ENCODE measurements at regions not wholly inside any gene's neighbourhood (a gene's known extent, or its start where the extent isn't known, plus 50 kb on each side); places are given as distances from the start of the nearest gene placed in this dataset.

DNA sequence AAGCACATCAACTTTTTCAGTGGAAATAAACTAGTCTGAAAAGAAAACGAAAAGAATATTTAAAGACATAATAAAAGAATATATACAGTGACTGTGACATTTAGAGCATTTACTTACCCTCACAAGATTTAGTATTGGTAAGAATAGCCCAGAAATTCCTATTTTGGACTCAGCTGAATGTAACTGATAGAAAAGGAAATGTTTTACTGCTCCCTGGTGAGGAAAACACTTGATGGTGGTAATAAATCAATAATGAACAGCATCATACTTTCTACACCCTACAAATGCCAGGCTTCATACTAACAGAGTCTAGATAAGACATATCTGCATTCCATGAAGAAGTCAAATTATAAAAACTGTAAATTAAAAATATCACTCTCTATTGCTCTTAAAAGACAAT is 753.5 kb upstream of the PCDH10 start:
- TF ChIP-seq, protein P1, sequence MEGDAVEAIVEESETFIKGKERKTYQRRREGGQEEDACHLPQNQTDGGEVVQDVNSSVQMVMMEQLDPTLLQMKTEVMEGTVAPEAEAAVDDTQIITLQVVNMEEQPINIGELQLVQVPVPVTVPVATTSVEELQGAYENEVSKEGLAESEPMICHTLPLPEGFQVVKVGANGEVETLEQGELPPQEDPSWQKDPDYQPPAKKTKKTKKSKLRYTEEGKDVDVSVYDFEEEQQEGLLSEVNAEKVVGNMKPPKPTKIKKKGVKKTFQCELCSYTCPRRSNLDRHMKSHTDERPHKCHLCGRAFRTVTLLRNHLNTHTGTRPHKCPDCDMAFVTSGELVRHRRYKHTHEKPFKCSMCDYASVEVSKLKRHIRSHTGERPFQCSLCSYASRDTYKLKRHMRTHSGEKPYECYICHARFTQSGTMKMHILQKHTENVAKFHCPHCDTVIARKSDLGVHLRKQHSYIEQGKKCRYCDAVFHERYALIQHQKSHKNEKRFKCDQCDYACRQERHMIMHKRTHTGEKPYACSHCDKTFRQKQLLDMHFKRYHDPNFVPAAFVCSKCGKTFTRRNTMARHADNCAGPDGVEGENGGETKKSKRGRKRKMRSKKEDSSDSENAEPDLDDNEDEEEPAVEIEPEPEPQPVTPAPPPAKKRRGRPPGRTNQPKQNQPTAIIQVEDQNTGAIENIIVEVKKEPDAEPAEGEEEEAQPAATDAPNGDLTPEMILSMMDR (IDR thresholded peaks at IDR 0.05; ENCODE audit: low read depth, low read length) = no peak

DNA sequence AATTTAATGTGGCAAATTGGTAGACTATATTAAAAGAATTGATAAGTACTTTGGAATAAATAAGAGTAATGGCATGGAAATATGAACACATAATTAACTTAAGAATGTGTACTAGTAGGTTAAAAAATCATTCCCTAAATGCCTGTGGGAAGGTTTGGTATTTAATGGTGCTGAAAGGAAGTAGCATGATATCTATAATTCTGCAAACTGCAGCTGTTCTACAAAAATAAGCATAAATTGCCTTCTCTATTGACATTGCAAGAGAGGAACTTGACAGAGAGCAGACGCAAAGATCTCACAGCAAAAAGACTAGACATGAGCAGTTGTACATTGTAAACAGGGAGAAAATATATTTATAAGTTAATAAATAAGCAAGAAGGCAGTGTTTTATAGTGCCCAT is 752.5 kb upstream of the PCDH10 start:
- ChIA-PET CTCF (no interaction called here), POLR2A (no interaction called here)
- Histone ChIP-seq H3K27ac (ENCODE audit: low read depth, low read length) (no peak overlapping the region), H3K27me3 (ENCODE audit: control insufficient read depth, insufficient read depth, low read length) (no peaks in the 10 kb centered on the region), H3K9me3 (ENCODE audit: control insufficient read depth, insufficient read depth, low read length) (no peaks in the 10 kb centered on the region), H3K4me3 (ENCODE audit: low read depth, low read length) (no peak overlapping the region)
- no peak for DNase-seq (ENCODE audit: low read depth, low spot score)
- TF ChIP-seq, protein P1 (IDR thresholded peaks at IDR 0.05; ENCODE audit: low read depth, low read length) = no peak

More for the DNA sequence above, 753.5 kb upstream of the PCDH10 start:
- no peak for DNase-seq (ENCODE audit: low read depth, low spot score)
- POLR2A ChIA-PET = no interaction called here
- CTCF ChIA-PET = no interaction called here
- Histone ChIP-seq H3K27ac (ENCODE audit: low read depth, low read length) (no peak overlapping the region), H3K4me3 (ENCODE audit: low read depth, low read length) (no peak overlapping the region), H3K9me3 (ENCODE audit: control insufficient read depth, insufficient read depth, low read length) (no peaks in the 10 kb centered on the region), H3K27me3 (ENCODE audit: control insufficient read depth, insufficient read depth, low read length) (no peaks in the 10 kb centered on the region)

DNA sequence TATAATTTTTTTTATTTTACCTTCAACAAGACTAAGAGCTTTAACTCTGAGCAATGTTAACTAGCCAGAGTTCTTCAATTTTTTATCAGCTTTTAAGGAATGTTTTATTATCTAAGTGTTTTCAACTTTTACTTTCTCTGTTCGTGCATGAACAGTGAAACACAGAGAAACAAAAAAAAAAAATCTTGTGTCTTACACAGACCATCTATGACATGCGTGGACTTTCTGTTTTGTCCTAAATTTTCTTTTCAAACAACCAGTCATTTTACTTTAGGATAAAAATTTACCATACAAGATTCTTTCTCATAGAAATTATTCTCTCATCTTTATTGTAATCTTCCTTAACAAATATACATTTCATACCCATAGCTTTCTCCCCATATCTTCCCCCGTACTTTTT is 731.9 kb upstream of the PCDH10 start:
- ChIA-PET CTCF (no interaction called here), POLR2A (no interaction called here)
- no peak overlapping the region for H3K4me3 ChIP-seq (ENCODE audit: low read depth, low read length)
- no peak overlapping the region for H3K27ac ChIP-seq (ENCODE audit: low read depth, low read length)
- TF ChIP-seq, protein P1 (IDR thresholded peaks at IDR 0.05; ENCODE audit: low read depth, low read length) = no peak
- no peak for DNase-seq (ENCODE audit: low read depth, low spot score)
- H3K9me3 ChIP-seq (ENCODE audit: control insufficient read depth, insufficient read depth, low read length) = no peaks in the 10 kb centered on the region; the same call in 1 of the 2 replicates
- no peaks in the 10 kb centered on the region for H3K27me3 ChIP-seq (ENCODE audit: control insufficient read depth, insufficient read depth, low read length)

DNA sequence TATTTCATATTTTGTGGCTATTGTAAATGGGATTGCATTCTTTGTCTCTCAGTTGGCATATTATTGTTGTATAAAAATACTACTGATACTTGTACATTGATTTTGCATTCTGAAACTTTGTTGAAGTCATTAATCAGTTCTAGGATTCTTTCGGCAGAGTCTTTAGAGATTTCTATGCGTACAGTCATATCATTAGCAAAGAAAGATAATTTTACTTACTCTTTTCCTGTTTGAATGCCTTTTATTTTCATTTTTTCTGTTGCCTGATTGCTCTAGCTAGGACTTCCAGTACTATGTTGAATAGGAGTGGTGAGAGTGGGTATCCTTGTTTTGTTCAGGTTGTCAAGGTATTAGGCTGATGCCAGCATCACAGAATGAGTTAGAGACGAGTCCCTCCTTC is 722.0 kb upstream of the PCDH10 start:
- POLR2A ChIA-PET = no interaction called here
- TF ChIP-seq, protein P1 (IDR thresholded peaks at IDR 0.05; ENCODE audit: low read depth, low read length) = no peak
- no peak overlapping the region for H3K4me3 ChIP-seq (ENCODE audit: low read depth, low read length)
- H3K27ac ChIP-seq (ENCODE audit: low read depth, low read length) = no peak overlapping the region
- no peak for DNase-seq (ENCODE audit: low read depth, low spot score)
- no peaks in the 10 kb centered on the region for H3K27me3 ChIP-seq (ENCODE audit: control insufficient read depth, insufficient read depth, low read length)
- H3K9me3 ChIP-seq (ENCODE audit: control insufficient read depth, insufficient read depth, low read length) = no peaks in the 10 kb centered on the region
- CTCF ChIA-PET = no interaction called here

DNA sequence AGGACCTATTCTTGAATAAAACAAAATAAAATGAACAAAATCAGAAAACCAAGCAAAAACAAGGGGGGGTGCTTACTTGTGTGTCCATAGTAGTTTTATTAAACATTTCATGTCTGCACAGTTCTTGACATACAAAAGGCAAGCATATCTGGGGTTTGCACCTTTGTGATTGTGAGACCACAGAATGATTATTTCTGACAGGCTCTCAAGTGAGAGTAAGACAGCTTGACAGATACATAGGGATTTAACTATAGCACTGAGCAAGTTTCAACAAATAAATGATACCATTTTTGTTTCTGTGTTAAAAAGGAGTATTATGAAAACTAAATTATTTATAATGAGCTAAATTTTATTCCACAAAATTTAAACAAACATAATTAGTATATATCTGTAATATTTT is 712.0 kb upstream of the PCDH10 start:
- Histone ChIP-seq H3K9me3 (ENCODE audit: control insufficient read depth, insufficient read depth, low read length) (no peaks in the 10 kb centered on the region), H3K27ac (ENCODE audit: low read depth, low read length) (no peak overlapping the region), H3K4me3 (ENCODE audit: low read depth, low read length) (no peak overlapping the region), H3K27me3 (ENCODE audit: control insufficient read depth, insufficient read depth, low read length) (no peaks in the 10 kb centered on the region)
- no peak for DNase-seq (ENCODE audit: low read depth, low spot score)
- ChIA-PET CTCF (no interaction called here), POLR2A (no interaction called here)
- TF ChIP-seq, protein P1 (IDR thresholded peaks at IDR 0.05; ENCODE audit: low read depth, low read length) = no peak

All from AG04450 (cell line).